MM.1S (cell line): ENCODE measurements at regions not wholly inside any gene's neighbourhood (a gene's known extent, or its start where the extent isn't known, plus 50 kb on each side); places are given as distances from the start of the nearest gene placed in this dataset.

Experiments used
- DNase-seq: peaks from one replicate; pipeline ENCODE4 v3.0.0-alpha.2; 2015
- H2AFZ ChIP-seq: fragments of 300-600 bp; sonication (generic); 2 replicates; pipeline ENCODE4 v1.6.0; 2016; ENCODE audit warnings: antibody characterized with exemption, low read length
- H3F3A ChIP-seq: fragments of 300-600 bp; sonication (generic); 2 replicates; pipeline ENCODE4 v1.6.1; 2016; ENCODE audit warnings: mild to moderate bottlenecking, antibody characterized with exemption, low read length, moderate library complexity, mixed read lengths; ENCODE audit not compliant: insufficient read depth
- H3K27ac ChIP-seq: fragments of 300-600 bp; sonication (generic); 2 replicates; pipeline ENCODE4 v1.5.1; 2016; ENCODE audit warnings: mild to moderate bottlenecking, low read length
- H3K27me3 ChIP-seq: fragments of 300-600 bp; sonication (generic); replicated peaks from 2 replicates; pipeline ENCODE4 v1.6.0; 2016; ENCODE audit warnings: low read length; ENCODE audit not compliant: insufficient read depth
- H3K36me3 ChIP-seq: fragments of 300-600 bp; sonication (generic); replicated peaks from 2 replicates; pipeline ENCODE4 v1.6.1; 2016; ENCODE audit warnings: mild to moderate bottlenecking, low read length, mixed read lengths; ENCODE audit not compliant: insufficient read depth
- H3K4me1 ChIP-seq: fragments of 300-600 bp; sonication (generic); 2 replicates; pipeline ENCODE4 v1.6.1; 2016; ENCODE audit warnings: low read length, mixed read lengths
- H3K4me2 ChIP-seq: fragments of 300-600 bp; sonication (generic); 2 replicates; pipeline ENCODE4 v1.6.0; 2016; ENCODE audit warnings: low read depth, low read length
- H3K4me3 ChIP-seq: fragments of 300-600 bp; sonication (generic); 2 replicates; pipeline ENCODE4 v1.5.1; 2016; ENCODE audit warnings: low read length, mixed read lengths
- H3K79me2 ChIP-seq: fragments of 300-600 bp; sonication (generic); 2 replicates; pipeline ENCODE4 v1.6.1; 2016; ENCODE audit warnings: mixed run types, low read length, mixed read lengths
- H3K9ac ChIP-seq: fragments of 300-600 bp; sonication (generic); 2 replicates; pipeline ENCODE4 v1.6.1; 2016; ENCODE audit warnings: low read length, mixed read lengths
- H3K9me2 ChIP-seq: fragments of 300-600 bp; sonication (generic); replicated peaks from 2 replicates; pipeline ENCODE4 v1.6.1; 2016; ENCODE audit warnings: mild to moderate bottlenecking, low read length, mixed read lengths; ENCODE audit not compliant: insufficient read depth
- H3K9me3 ChIP-seq: fragments of 300-600 bp; sonication (generic); replicated peaks from 2 replicates; pipeline ENCODE4 v1.6.1; 2016; ENCODE audit warnings: mild to moderate bottlenecking, low read length, mixed read lengths; ENCODE audit not compliant: insufficient read depth
- H4K20me1 ChIP-seq: fragments of 300-600 bp; sonication (generic); 2 replicates; pipeline ENCODE4 v1.6.1; 2016; ENCODE audit warnings: mild to moderate bottlenecking, low read length, moderate library complexity, mixed read lengths; ENCODE audit not compliant: insufficient read depth
- CTCF ChIP-seq: fragments of 300-600 bp; sonication (generic); IDR thresholded peaks from 2 replicates; pipeline ENCODE4 v1.5.1; 2016; ENCODE audit warnings: antibody characterized with exemption, low read length, mixed read lengths
- EZH2 ChIP-seq: fragments of 300-600 bp; sonication (generic); optimal IDR thresholded peaks from 2 replicates; pipeline ENCODE3; 2017; ENCODE audit warnings: low read depth, mild to moderate bottlenecking, antibody characterized with exemption, low read length, mixed read lengths
- EZH2phosphoT487 ChIP-seq: fragments of 300-600 bp; sonication (generic); IDR thresholded peaks from 2 replicates; pipeline ENCODE4 v1.6.1; 2018; ENCODE audit warnings: antibody characterized with exemption, low read length

- H3K27ac ChIP-seq, result no peak overlapping the region
- H3K9me3 ChIP-seq, result no peaks in the 10 kb centered on the region
- H3K4me1 ChIP-seq, result no peaks in the 10 kb centered on the region
- DNase-seq, result no peak
- no peak overlapping the region for H3K4me2 ChIP-seq
- no peaks in the 10 kb centered on the region for H3F3A ChIP-seq
- TF ChIP-seq EZH2 (no peak), CTCF (no peak), EZH2phosphoT487 (no peak)
- no peak overlapping the region for H3K9ac ChIP-seq
- no peaks in the 10 kb centered on the region for H3K36me3 ChIP-seq
- no peaks in the 10 kb centered on the region for H3K27me3 ChIP-seq
- H2AFZ ChIP-seq, result no peak overlapping the region
- H4K20me1 ChIP-seq, result no peaks in the 10 kb centered on the region
- no peaks in the 10 kb centered on the region for H3K9me2 ChIP-seq
- H3K4me3 ChIP-seq, result no peak overlapping the region
- H3K79me2 ChIP-seq, result no peaks in the 10 kb centered on the region
These were observed 815.8 kb downstream of the BRINP1 start for GRCh38 chr9:118553465-118553864.

GRCh38 chr9:118554987-118555386 is 814.2 kb downstream of the BRINP1 start:
- Histone ChIP-seq H3K79me2 (no peaks in the 10 kb centered on the region), H3K9me3 (no peaks in the 10 kb centered on the region), H3K4me1 (no peaks in the 10 kb centered on the region), H3F3A (no peaks in the 10 kb centered on the region), H3K36me3 (no peaks in the 10 kb centered on the region), H3K4me2 (no peak overlapping the region), H3K27ac (no peak overlapping the region), H4K20me1 (no peaks in the 10 kb centered on the region), H3K27me3 (no peaks in the 10 kb centered on the region), H2AFZ (no peak overlapping the region), H3K9me2 (no peaks in the 10 kb centered on the region), H3K4me3 (no peak overlapping the region), H3K9ac (no peak overlapping the region)
- no peak for DNase-seq
- no peak for TF ChIP-seq EZH2phosphoT487
- no peak for TF ChIP-seq EZH2
- no peak for TF ChIP-seq CTCF

- no peaks in the 10 kb centered on the region for H3K4me1 ChIP-seq
- no peak overlapping the region for H3K4me3 ChIP-seq
- no peak overlapping the region for H3K9ac ChIP-seq
- no peak for DNase-seq
- no peaks in the 10 kb centered on the region for H3F3A ChIP-seq
- no peaks in the 10 kb centered on the region for H3K9me2 ChIP-seq
- H3K79me2 ChIP-seq, result no peaks in the 10 kb centered on the region
- no peaks in the 10 kb centered on the region for H3K36me3 ChIP-seq
- no peaks in the 10 kb centered on the region for H4K20me1 ChIP-seq
- H3K4me2 ChIP-seq, result no peak overlapping the region
- TF ChIP-seq EZH2, result no peak
- TF ChIP-seq EZH2phosphoT487, result no peak
- TF ChIP-seq CTCF, result no peak
- no peaks in the 10 kb centered on the region for H3K27me3 ChIP-seq
- no peak overlapping the region for H2AFZ ChIP-seq
- H3K9me3 ChIP-seq, result no peaks in the 10 kb centered on the region
- no peak overlapping the region for H3K27ac ChIP-seq
These were observed 811.2 kb downstream of the BRINP1 start for GRCh38 chr9:118558026-118558425.
